Activated naive CD8-positive, alpha-beta T cell treated with anti-CD3 and anti-CD28 coated beads, Interleukin-2, amount 50 U/mL, for 16 hours (primary cell): ENCODE measurements at regions not wholly inside any gene's neighbourhood (a gene's known extent, or its start where the extent isn't known, plus 50 kb on each side); places are given as distances from the start of the nearest gene placed in this dataset.

Experiments used
- DNase-seq: peaks from one replicate; pipeline ENCODE4 v3.0.0-alpha.2; 2020; ENCODE audit warnings: low read depth, low spot score

GRCh38 chr14:98953551-98954348 lies 318.2 kb downstream of the BCL11B start:
- no peak for DNase-seq

GRCh38 chr14:98954349-98955000 lies 317.5 kb downstream of the BCL11B start:
- DNase-seq = no peak

- DNase-seq = no peak
Observed at GRCh38 chr14:98955036-98955740, 316.8 kb downstream of the BCL11B start.

GRCh38 chr14:98955741-98956070 lies 316.3 kb downstream of the BCL11B start:
- no peak for DNase-seq

- no peak for DNase-seq
Observed at GRCh38 chr14:98956181-98956580, 315.8 kb downstream of the BCL11B start.

GRCh38 chr14:98956661-98957060 lies 315.3 kb downstream of the BCL11B start:
- no peak for DNase-seq

- DNase-seq = no peak
Observed at GRCh38 chr14:98957211-98958047, 314.6 kb downstream of the BCL11B start.

GRCh38 chr14:98958048-98958631 lies 313.9 kb downstream of the BCL11B start:
- no peak for DNase-seq

- DNase-seq = no peak
Observed at GRCh38 chr14:98958632-98959031, 313.4 kb downstream of the BCL11B start.

GRCh38 chr14:98959410-98959809 lies 312.6 kb downstream of the BCL11B start:
- no peak for DNase-seq

- DNase-seq = no peak
Observed at GRCh38 chr14:98959958-98960616, 311.9 kb downstream of the BCL11B start.

GRCh38 chr14:98960617-98961013 lies 311.4 kb downstream of the BCL11B start:
- no peak for DNase-seq

GRCh38 chr14:98961191-98961590 lies 310.8 kb downstream of the BCL11B start:
- DNase-seq = no peak

- no peak for DNase-seq
Observed at GRCh38 chr14:98962118-98962517, 309.9 kb downstream of the BCL11B start.

- DNase-seq = no peak
Observed at GRCh38 chr14:98963610-98964009, 308.4 kb downstream of the BCL11B start.

GRCh38 chr14:98964171-98964570 lies 307.8 kb downstream of the BCL11B start:
- DNase-seq = no peak

- no peak for DNase-seq
Observed at GRCh38 chr14:98965076-98965475, 306.9 kb downstream of the BCL11B start.

GRCh38 chr14:98966016-98966415 lies 306.0 kb downstream of the BCL11B start:
- DNase-seq = no peak

GRCh38 chr14:98966475-98967162 lies 305.4 kb downstream of the BCL11B start:
- no peak for DNase-seq

- DNase-seq = no peak
Observed at GRCh38 chr14:98974113-98974512, 297.9 kb downstream of the BCL11B start.
